RWPE2 (cell line): ENCODE measurements at regions not wholly inside any gene's neighbourhood (a gene's known extent, or its start where the extent isn't known, plus 50 kb on each side); places are given as distances from the start of the nearest gene placed in this dataset.

Experiments
- ATAC-seq: fragments of 200-7000 bp; cut with Tn5 transposase; 3 replicates; pipeline ENCODE4 v1.9.1; 2021; ENCODE audit warnings: low read depth
- DNase-seq: peaks from one replicate; pipeline ENCODE4 v3.0.0-alpha.2; 2020; ENCODE audit warnings: low spot score
- H3K27ac ChIP-seq: fragments of 450-650 bp; 2 replicates; pipeline ENCODE4 v1.5.1; 2017; ENCODE audit warnings: mild to moderate bottlenecking; ENCODE audit not compliant: poor library complexity, severe bottlenecking
- H3K27me3 ChIP-seq: fragments of 250-450 bp; sonication (Bioruptor Pico); 2 replicates; pipeline ENCODE4 v1.5.1; 2021; ENCODE audit warnings: mild to moderate bottlenecking, moderate library complexity; ENCODE audit not compliant: insufficient read depth, poor library complexity, severe bottlenecking
- H3K36me3 ChIP-seq: fragments of 250-450 bp; sonication (Bioruptor Pico); 2 replicates; pipeline ENCODE4 v1.5.1; 2020; ENCODE audit warnings: low read depth, mild to moderate bottlenecking, moderate library complexity
- H3K4me1 ChIP-seq: fragments of 250-450 bp; sonication (Bioruptor Pico); 2 replicates; pipeline ENCODE4 v1.5.1; 2021; ENCODE audit warnings: mild to moderate bottlenecking, moderate library complexity; ENCODE audit not compliant: insufficient read depth, poor library complexity, severe bottlenecking
- H3K4me3 ChIP-seq: fragments of 250-450 bp; sonication (Bioruptor Pico); 2 replicates; pipeline ENCODE4 v1.5.1; 2021; ENCODE audit warnings: mild to moderate bottlenecking, moderate library complexity; ENCODE audit not compliant: severe bottlenecking
- H3K9me3 ChIP-seq: fragments of 250-450 bp; sonication (Bioruptor Pico); 2 replicates; pipeline ENCODE4 v1.5.1; 2021; ENCODE audit warnings: mild to moderate bottlenecking, moderate library complexity; ENCODE audit not compliant: severe bottlenecking
- TF ChIP-seq, protein P1 (sequence below): fragments of 450-650 bp; IDR thresholded peaks from one replicate; pipeline ENCODE4 v1.5.1; 2017; ENCODE audit warnings: mild to moderate bottlenecking, moderate library complexity; ENCODE audit not compliant: poor library complexity, severe bottlenecking

DNA sequence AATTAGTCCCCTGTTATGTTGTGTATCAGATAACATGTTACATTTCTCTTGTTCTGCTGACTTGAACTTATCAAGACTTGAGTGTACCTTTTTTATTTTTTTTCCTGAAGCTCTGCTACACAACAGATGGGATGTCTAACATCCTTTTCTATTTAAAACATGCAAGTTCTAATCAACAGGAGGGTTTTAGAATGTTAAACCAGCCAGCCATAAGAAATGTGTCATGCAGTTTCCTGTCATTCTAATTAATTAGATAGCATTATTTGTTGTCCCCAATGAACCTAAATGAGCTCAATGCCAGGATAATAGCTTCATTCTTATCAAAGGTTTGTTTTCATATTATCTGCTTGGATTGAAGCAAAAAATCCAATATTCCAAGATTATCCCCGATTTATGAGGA is 958.2 kb downstream of the PCDH7 start:
- H3K4me3 ChIP-seq: no peak overlapping the region
- H3K9me3 ChIP-seq: no peaks in the 10 kb centered on the region
- no peak overlapping the region for H3K27ac ChIP-seq
- no peaks in the 10 kb centered on the region for H3K4me1 ChIP-seq
- ATAC-seq: no peak
- H3K27me3 ChIP-seq: no peaks in the 10 kb centered on the region
- no peak for DNase-seq
- TF ChIP-seq, protein P1, sequence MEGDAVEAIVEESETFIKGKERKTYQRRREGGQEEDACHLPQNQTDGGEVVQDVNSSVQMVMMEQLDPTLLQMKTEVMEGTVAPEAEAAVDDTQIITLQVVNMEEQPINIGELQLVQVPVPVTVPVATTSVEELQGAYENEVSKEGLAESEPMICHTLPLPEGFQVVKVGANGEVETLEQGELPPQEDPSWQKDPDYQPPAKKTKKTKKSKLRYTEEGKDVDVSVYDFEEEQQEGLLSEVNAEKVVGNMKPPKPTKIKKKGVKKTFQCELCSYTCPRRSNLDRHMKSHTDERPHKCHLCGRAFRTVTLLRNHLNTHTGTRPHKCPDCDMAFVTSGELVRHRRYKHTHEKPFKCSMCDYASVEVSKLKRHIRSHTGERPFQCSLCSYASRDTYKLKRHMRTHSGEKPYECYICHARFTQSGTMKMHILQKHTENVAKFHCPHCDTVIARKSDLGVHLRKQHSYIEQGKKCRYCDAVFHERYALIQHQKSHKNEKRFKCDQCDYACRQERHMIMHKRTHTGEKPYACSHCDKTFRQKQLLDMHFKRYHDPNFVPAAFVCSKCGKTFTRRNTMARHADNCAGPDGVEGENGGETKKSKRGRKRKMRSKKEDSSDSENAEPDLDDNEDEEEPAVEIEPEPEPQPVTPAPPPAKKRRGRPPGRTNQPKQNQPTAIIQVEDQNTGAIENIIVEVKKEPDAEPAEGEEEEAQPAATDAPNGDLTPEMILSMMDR: no peak
- no peaks in the 10 kb centered on the region for H3K36me3 ChIP-seq

DNA sequence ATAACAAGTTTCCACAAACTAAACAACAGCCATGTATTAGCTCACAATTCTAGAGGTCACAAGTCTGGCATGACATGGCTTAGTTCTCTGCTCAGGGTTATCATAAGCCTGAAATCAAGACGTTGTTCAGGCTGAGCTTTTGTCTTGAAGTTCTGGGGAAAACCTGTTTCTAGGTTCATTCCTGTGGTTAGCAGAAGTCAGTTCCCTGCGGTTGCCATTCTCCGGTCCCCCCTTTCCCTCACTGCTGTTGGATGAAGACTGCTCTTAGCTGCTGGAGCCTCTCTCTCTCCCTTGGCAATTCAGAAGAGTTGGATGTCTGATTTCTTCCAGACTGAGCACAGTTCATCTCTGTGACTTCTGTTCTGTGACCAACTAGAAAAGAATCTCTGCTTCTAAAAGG is 962.6 kb downstream of the PCDH7 start:
- TF ChIP-seq, protein P1: no peak
- Histone ChIP-seq H3K36me3 (no peaks in the 10 kb centered on the region), H3K27ac (no peak overlapping the region), H3K4me1 (no peaks in the 10 kb centered on the region), H3K27me3 (no peaks in the 10 kb centered on the region), H3K4me3 (no peak overlapping the region), H3K9me3 (no peaks in the 10 kb centered on the region)
- ATAC-seq: no peak
- no peak for DNase-seq

GRCh38 chr4:31687717-31688342 is 967.7 kb downstream of the PCDH7 start:
- ATAC-seq (no peak), DNase-seq (no peak)
- no peaks in the 10 kb centered on the region for H3K9me3 ChIP-seq
- H3K4me1 ChIP-seq: no peaks in the 10 kb centered on the region
- TF ChIP-seq, protein P1: no peak
- H3K4me3 ChIP-seq: no peak overlapping the region
- H3K27me3 ChIP-seq: no peaks in the 10 kb centered on the region
- H3K27ac ChIP-seq: no peak overlapping the region
- H3K36me3 ChIP-seq: no peaks in the 10 kb centered on the region

DNA sequence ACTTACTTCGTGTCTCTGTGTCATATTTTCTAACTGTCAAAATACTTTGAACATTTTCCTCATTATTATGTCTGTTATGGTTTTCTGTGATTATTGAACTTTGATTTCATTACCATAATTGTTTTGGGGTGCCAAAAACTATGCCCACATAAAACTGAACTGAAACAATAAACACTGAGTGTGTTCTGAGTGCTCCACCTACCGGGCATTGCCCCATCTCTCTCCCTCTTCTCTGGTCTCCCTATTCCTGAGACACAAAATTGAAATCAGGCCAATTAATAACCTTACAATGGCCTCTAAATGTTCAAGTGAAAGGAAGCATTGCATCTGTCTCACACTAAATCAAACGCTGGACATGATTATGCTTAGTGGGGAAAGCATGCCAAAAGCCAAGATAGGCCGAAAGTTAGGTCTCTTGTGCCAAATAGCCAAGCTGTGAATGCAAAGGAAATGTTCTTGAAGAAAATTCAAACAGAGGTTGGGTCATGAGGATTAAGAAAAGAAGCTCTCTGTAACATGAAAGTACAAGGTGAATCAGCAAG is 972.3 kb downstream of the PCDH7 start:
- no peaks in the 10 kb centered on the region for H3K9me3 ChIP-seq
- no peak overlapping the region for H3K4me3 ChIP-seq
- DNase-seq (no peak), ATAC-seq (peak; percentile 58; the same call in 2 of the 3 replicates)
- no peak overlapping the region for H3K27ac ChIP-seq
- TF ChIP-seq, protein P1: peak; percentile 65
- H3K4me1 ChIP-seq: no peaks in the 10 kb centered on the region
- H3K27me3 ChIP-seq: no peaks in the 10 kb centered on the region
- no peaks in the 10 kb centered on the region for H3K36me3 ChIP-seq

GRCh38 chr4:31701256-31701655 is 981.1 kb downstream of the PCDH7 start:
- no peak overlapping the region for H3K27ac ChIP-seq
- TF ChIP-seq, protein P1: no peak
- H3K4me3 ChIP-seq: no peak overlapping the region
- H3K27me3 ChIP-seq: no peaks in the 10 kb centered on the region
- H3K36me3 ChIP-seq: no peaks in the 10 kb centered on the region
- ATAC-seq: no peak
- H3K4me1 ChIP-seq: no peaks in the 10 kb centered on the region
- DNase-seq: no peak
- H3K9me3 ChIP-seq: no peaks in the 10 kb centered on the region
